ENCODE measurements at regions not wholly inside any gene's neighbourhood (a gene's known extent, or its start where the extent isn't known, plus 50 kb on each side); places are given as distances from the start of the nearest gene placed in this dataset.

DNA sequence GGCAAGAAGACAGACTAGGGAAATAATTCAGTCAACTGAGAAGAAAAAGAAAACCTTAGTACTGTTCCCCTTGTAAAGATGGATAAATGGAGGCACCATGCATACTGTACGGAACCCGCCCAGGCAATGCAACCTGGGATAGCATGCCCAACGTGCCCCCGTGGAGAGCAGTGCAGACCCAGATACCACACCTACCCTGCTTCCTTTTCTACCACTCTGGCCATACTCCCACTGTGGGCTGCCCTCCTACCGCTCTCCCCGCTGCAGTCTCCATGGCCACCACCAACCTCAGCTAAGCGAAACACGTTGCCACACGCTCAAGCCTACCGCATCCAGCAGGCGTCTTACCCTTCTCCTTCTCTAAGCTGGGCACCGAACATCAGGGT, 117.4 kb upstream of the SERPIND1 start:
- no peak for TF ChIP-seq SP1 (IDR thresholded peaks at IDR 0.05)
- TF ChIP-seq NR2F2 (IDR thresholded peaks at IDR 0.05), result no peak
- no peak for TF ChIP-seq YY1 (IDR thresholded peaks at IDR 0.05)
- no peak for TF ChIP-seq RXRA (IDR thresholded peaks at IDR 0.05)
- TF ChIP-seq MAX (IDR thresholded peaks at IDR 0.05), result no peak
- TF ChIP-seq HNF4A (conservative IDR thresholded peaks at IDR 0.05), result no peak
- no peak for TF ChIP-seq RAD21 (IDR thresholded peaks at IDR 0.05)
- no peak for TF ChIP-seq FOXA1 (IDR thresholded peaks at IDR 0.05)
- H3K27ac ChIP-seq (ENCODE audit: low read depth in 1 of 2, low read length in 2 of 2), result no peak overlapping the region
- no peaks in the 10 kb centered on the region for H3K36me3 ChIP-seq (ENCODE audit: control insufficient read depth in 4 of 4, insufficient read depth in 3 of 4, low read depth in 1 of 4, low read length in 3 of 4)
- peak; percentile 22 for DNase-seq (ENCODE audit: low spot score)
- WGBS, result 91% methylated on average over 12 of the region's 12 CpGs
- H3K9ac ChIP-seq (ENCODE audit: low read depth in 1 of 2, low read length in 2 of 2), result no peak overlapping the region
- H3K9me3 ChIP-seq (ENCODE audit: control insufficient read depth in 4 of 4, low read length in 3 of 4), result no peaks in the 10 kb centered on the region
- H3K4me1 ChIP-seq (ENCODE audit: control insufficient read depth in 4 of 4, insufficient read depth in 4 of 4, low read length in 3 of 4), result no peaks in the 10 kb centered on the region
- peaks cover 0 to 4% (median 0%) of the 10 kb centered on the region in 4 donors for H3K27me3 ChIP-seq (ENCODE audit: control insufficient read depth in 4 of 4, insufficient read depth in 4 of 4, low read length in 3 of 4)
- H3K4me3 ChIP-seq (ENCODE audit: low read depth in 1 of 3, low read length in 3 of 3), result no peak overlapping the region

GRCh38 chr22:20656902-20657836, 116.7 kb upstream of the SERPIND1 start:
- H3K4me3 ChIP-seq (ENCODE audit: low read depth in 1 of 3, low read length in 3 of 3), result no peak overlapping the region
- no peak for TF ChIP-seq YY1 (IDR thresholded peaks at IDR 0.05)
- no peak for TF ChIP-seq TAF1 (conservative IDR thresholded peaks at IDR 0.05)
- TF ChIP-seq GABPA (IDR thresholded peaks at IDR 0.05 in 1 of 2, conservative IDR thresholded peaks at IDR 0.05 in 1 of 2), result no peak
- no peak for TF ChIP-seq SP1 (IDR thresholded peaks at IDR 0.05)
- TF ChIP-seq, protein P1, sequence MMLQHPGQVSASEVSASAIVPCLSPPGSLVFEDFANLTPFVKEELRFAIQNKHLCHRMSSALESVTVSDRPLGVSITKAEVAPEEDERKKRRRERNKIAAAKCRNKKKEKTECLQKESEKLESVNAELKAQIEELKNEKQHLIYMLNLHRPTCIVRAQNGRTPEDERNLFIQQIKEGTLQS (IDR thresholded peaks at IDR 0.05), result no peak
- TF ChIP-seq HNF4A (conservative IDR thresholded peaks at IDR 0.05), result no peak
- TF ChIP-seq, protein P2, sequence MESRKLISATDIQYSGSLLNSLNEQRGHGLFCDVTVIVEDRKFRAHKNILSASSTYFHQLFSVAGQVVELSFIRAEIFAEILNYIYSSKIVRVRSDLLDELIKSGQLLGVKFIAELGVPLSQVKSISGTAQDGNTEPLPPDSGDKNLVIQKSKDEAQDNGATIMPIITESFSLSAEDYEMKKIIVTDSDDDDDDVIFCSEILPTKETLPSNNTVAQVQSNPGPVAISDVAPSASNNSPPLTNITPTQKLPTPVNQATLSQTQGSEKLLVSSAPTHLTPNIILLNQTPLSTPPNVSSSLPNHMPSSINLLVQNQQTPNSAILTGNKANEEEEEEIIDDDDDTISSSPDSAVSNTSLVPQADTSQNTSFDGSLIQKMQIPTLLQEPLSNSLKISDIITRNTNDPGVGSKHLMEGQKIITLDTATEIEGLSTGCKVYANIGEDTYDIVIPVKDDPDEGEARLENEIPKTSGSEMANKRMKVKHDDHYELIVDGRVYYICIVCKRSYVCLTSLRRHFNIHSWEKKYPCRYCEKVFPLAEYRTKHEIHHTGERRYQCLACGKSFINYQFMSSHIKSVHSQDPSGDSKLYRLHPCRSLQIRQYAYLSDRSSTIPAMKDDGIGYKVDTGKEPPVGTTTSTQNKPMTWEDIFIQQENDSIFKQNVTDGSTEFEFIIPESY (IDR thresholded peaks at IDR 0.05), result no peak
- TF ChIP-seq HNF4G (IDR thresholded peaks at IDR 0.05), result no peak
- TF ChIP-seq FOXA1 (IDR thresholded peaks at IDR 0.05), result no peak
- TF ChIP-seq, protein P3, sequence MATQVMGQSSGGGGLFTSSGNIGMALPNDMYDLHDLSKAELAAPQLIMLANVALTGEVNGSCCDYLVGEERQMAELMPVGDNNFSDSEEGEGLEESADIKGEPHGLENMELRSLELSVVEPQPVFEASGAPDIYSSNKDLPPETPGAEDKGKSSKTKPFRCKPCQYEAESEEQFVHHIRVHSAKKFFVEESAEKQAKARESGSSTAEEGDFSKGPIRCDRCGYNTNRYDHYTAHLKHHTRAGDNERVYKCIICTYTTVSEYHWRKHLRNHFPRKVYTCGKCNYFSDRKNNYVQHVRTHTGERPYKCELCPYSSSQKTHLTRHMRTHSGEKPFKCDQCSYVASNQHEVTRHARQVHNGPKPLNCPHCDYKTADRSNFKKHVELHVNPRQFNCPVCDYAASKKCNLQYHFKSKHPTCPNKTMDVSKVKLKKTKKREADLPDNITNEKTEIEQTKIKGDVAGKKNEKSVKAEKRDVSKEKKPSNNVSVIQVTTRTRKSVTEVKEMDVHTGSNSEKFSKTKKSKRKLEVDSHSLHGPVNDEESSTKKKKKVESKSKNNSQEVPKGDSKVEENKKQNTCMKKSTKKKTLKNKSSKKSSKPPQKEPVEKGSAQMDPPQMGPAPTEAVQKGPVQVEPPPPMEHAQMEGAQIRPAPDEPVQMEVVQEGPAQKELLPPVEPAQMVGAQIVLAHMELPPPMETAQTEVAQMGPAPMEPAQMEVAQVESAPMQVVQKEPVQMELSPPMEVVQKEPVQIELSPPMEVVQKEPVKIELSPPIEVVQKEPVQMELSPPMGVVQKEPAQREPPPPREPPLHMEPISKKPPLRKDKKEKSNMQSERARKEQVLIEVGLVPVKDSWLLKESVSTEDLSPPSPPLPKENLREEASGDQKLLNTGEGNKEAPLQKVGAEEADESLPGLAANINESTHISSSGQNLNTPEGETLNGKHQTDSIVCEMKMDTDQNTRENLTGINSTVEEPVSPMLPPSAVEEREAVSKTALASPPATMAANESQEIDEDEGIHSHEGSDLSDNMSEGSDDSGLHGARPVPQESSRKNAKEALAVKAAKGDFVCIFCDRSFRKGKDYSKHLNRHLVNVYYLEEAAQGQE (IDR thresholded peaks at IDR 0.05), result no peak
- TF ChIP-seq EGR1 (IDR thresholded peaks at IDR 0.05; ENCODE audit: low read depth in 2 of 2), result no peak
- no peak for TF ChIP-seq FOXA2 (IDR thresholded peaks at IDR 0.05)
- TF ChIP-seq RXRA (IDR thresholded peaks at IDR 0.05), result no peak
- TF ChIP-seq JUND (IDR thresholded peaks at IDR 0.05), result no peak
- no peaks in the 10 kb centered on the region for H3K4me1 ChIP-seq (ENCODE audit: control insufficient read depth in 4 of 4, insufficient read depth in 4 of 4, low read length in 3 of 4)
- H3K36me3 ChIP-seq (ENCODE audit: control insufficient read depth in 4 of 4, insufficient read depth in 3 of 4, low read depth in 1 of 4, low read length in 3 of 4), result no peaks in the 10 kb centered on the region
- no peak overlapping the region for H3K9ac ChIP-seq (ENCODE audit: low read depth in 1 of 2, low read length in 2 of 2)
- no peak overlapping the region for H3K27ac ChIP-seq (ENCODE audit: low read depth in 1 of 2, low read length in 2 of 2)
- WGBS, result 85% methylated on average over 17 of the region's 17 CpGs
- H3K27me3 ChIP-seq (ENCODE audit: control insufficient read depth in 4 of 4, insufficient read depth in 4 of 4, low read length in 3 of 4), result peaks cover 0 to 4% (median 0%) of the 10 kb centered on the region in 4 donors
- DNase-seq (ENCODE audit: low spot score), result peak; percentile 16
- H3K9me3 ChIP-seq (ENCODE audit: control insufficient read depth in 4 of 4, low read length in 3 of 4), result no peaks in the 10 kb centered on the region
